Esophagus squamous epithelium (tissue), 4 donors: ENCODE measurements at regions not wholly inside any gene's neighbourhood (a gene's known extent, or its start where the extent isn't known, plus 50 kb on each side); places are given as distances from the start of the nearest gene placed in this dataset.

Experiments used
- CTCF ChIP-seq, 6 experiments: fragments of 450-650 bp in 4 of 6; fragments of 200-600 bp in 2 of 6; sonication (generic) in 2 of 6; IDR thresholded peaks; one replicate each; pipeline ENCODE4 v1.5.1; 2016 to 2019; ENCODE audit warnings: antibody characterized with exemption in 6 of 6, mild to moderate bottlenecking in 4 of 6, moderate library complexity in 4 of 6
- POLR2A ChIP-seq, 4 donors: fragments of 450-650 bp; IDR thresholded peaks; one replicate each; pipeline ENCODE4 v1.6.1; 2017; ENCODE audit warnings: antibody characterized with exemption in 4 of 4, mild to moderate bottlenecking in 4 of 4, moderate library complexity in 3 of 4

- TF ChIP-seq CTCF (IDR thresholded peaks at IDR 0.05), result no peak
- TF ChIP-seq POLR2A (IDR thresholded peaks at IDR 0.05), result no peak
These were observed 74.0 kb upstream of the LHCGR start for GRCh38 chr2:48829569-48829968.
